PC-9 (cell line): ENCODE measurements at regions not wholly inside any gene's neighbourhood (a gene's known extent, or its start where the extent isn't known, plus 50 kb on each side); places are given as distances from the start of the nearest gene placed in this dataset.

Experiments used
- BruUV-seq: library from RNA; stranded (reverse); fragments of 400-500 nt; replicated peaks from 2 replicates; lab custom pipeline; 2021; lab: Mats Ljungman, UMichigan
- CTCF ChIA-PET: fragments of 300-600 bp; sonication (Branson Sonifier 250); formaldehyde crosslinking; loops from one replicate; lab custom pipeline; 2022; ENCODE audit warnings: antibody characterized with exemption; lab: Charles Lee
- POLR2A ChIA-PET: fragments of 300-600 bp; sonication (Branson Sonifier 250); formaldehyde crosslinking; loops from one replicate; lab custom pipeline; 2022; ENCODE audit warnings: antibody characterized with exemption; ENCODE audit not compliant: unreplicated experiment; lab: Charles Lee
- DNase-seq, 2 experiments: peaks; one replicate each; pipeline versions ENCODE4 v3.0.0 to v3.0.0-alpha.2; 2015 to 2022; ENCODE audit warnings: mixed read lengths in 1 of 2
- H2AFZ ChIP-seq: fragments of 200-600 bp; sonication (generic); 2 replicates; pipeline ENCODE4 v1.8.1; 2017; ENCODE audit warnings: antibody characterized with exemption
- H3F3A ChIP-seq: fragments of 200-600 bp; sonication (generic); 2 replicates; pipeline ENCODE4 v1.8.1; 2017; ENCODE audit warnings: antibody characterized with exemption, mild to moderate bottlenecking, low read depth; ENCODE audit not compliant: insufficient read depth
- H3K27ac ChIP-seq: fragments of 200-600 bp; sonication (generic); 2 replicates; pipeline ENCODE4 v1.6.1; 2016; ENCODE audit warnings: mixed run types
- H3K27me3 ChIP-seq: fragments of 200-600 bp; sonication (generic); 2 replicates; pipeline ENCODE4 v1.6.1; 2016; ENCODE audit warnings: low read depth, mixed run types; ENCODE audit not compliant: insufficient read depth
- H3K36me3 ChIP-seq: fragments of 200-600 bp; sonication (generic); 2 replicates; pipeline ENCODE4 v1.6.1; 2016; ENCODE audit warnings: low read depth, mixed run types
- H3K4me1 ChIP-seq: fragments of 200-600 bp; sonication (generic); replicated peaks from 2 replicates; pipeline ENCODE4 v1.6.1; 2016; ENCODE audit warnings: mixed run types; ENCODE audit not compliant: insufficient read depth
- H3K4me2 ChIP-seq: fragments of 200-600 bp; sonication (generic); 2 replicates; pipeline ENCODE4 v1.6.1; 2017; ENCODE audit warnings: mixed run types
- H3K4me3 ChIP-seq: fragments of 200-600 bp; sonication (generic); 2 replicates; pipeline ENCODE4 v1.6.1; 2016; ENCODE audit warnings: mixed run types
- H3K79me2 ChIP-seq: fragments of 200-600 bp; sonication (generic); 2 replicates; pipeline ENCODE4 v1.6.1; 2017; ENCODE audit warnings: low read depth, mixed run types
- H3K9me2 ChIP-seq: fragments of 200-600 bp; sonication (generic); 2 replicates; pipeline ENCODE4 v1.8.1; 2017; ENCODE audit warnings: mild to moderate bottlenecking; ENCODE audit not compliant: insufficient read depth
- H3K9me3 ChIP-seq: fragments of 200-600 bp; sonication (generic); 2 replicates; pipeline ENCODE4 v1.8.1; 2016; ENCODE audit warnings: low read depth; ENCODE audit not compliant: insufficient read depth
- H4K20me1 ChIP-seq: fragments of 200-600 bp; sonication (generic); 2 replicates; pipeline ENCODE4 v1.8.1; 2017; ENCODE audit not compliant: insufficient read depth
- EZH2 ChIP-seq: fragments of 200-600 bp; sonication (generic); IDR thresholded peaks from 2 replicates; pipeline ENCODE4 v1.8.0; 2017; ENCODE audit warnings: antibody characterized with exemption, low read depth
- intact Hi-C: fragments of 100-400 bp; cut with micrococcal nuclease; formaldehyde crosslinking; loops from one replicate; pipeline ENCODE4 v1.10.0; 2022; ENCODE audit not compliant: unreplicated experiment
- TF ChIP-seq, protein P1 (sequence below): fragments of 200-600 bp; sonication (generic); conservative IDR thresholded peaks from 2 replicates; pipeline ENCODE4 v1.6.1; 2017; ENCODE audit warnings: mixed run types, antibody characterized with exemption, mild to moderate bottlenecking, moderate library complexity

GRCh38 chr4:74555843-74556242 is 110.9 kb downstream of the AREG start:
- CTCF ChIA-PET = no interaction called here
- no peak overlapping the region for H2AFZ ChIP-seq

DNA sequence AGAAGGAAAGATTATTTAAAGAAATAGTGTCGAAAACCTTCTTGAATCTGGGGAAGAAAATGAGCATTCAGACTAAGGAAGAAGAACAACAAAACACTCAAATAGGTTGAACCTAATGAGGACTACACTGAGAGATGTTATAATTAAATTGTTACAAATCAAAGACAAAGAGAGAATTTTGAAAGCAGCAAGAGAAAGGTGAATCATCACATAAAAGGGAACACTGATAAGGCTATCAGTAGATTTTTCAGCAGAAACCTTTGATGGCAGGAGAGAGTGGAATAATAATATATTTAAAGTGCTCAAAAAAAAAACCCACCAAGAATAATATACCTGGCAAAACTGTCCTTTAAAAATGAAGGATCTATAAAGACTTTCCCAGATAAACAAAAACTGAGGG is 114.9 kb downstream of the AREG start:
- intact Hi-C loops = no loop called here
- Histone ChIP-seq H3K27ac (no peak overlapping the region), H3K4me1 (no peaks in the 10 kb centered on the region), H3K4me2 (no peak overlapping the region), H4K20me1 (no peaks in the 10 kb centered on the region), H3K9me2 (no peaks in the 10 kb centered on the region), H3K36me3 (no peaks in the 10 kb centered on the region), H3K9me3 (no peaks in the 10 kb centered on the region), H3K4me3 (no peak overlapping the region), H3K79me2 (no peaks in the 10 kb centered on the region), H3F3A (no peaks in the 10 kb centered on the region), H3K27me3 (no peaks in the 10 kb centered on the region), H2AFZ (no peak overlapping the region)
- CTCF ChIA-PET = no interaction called here
- no TSS peak for BruUV-seq
- POLR2A ChIA-PET = no interaction called here
- DNase-seq = no peak
- TF ChIP-seq, protein P1, sequence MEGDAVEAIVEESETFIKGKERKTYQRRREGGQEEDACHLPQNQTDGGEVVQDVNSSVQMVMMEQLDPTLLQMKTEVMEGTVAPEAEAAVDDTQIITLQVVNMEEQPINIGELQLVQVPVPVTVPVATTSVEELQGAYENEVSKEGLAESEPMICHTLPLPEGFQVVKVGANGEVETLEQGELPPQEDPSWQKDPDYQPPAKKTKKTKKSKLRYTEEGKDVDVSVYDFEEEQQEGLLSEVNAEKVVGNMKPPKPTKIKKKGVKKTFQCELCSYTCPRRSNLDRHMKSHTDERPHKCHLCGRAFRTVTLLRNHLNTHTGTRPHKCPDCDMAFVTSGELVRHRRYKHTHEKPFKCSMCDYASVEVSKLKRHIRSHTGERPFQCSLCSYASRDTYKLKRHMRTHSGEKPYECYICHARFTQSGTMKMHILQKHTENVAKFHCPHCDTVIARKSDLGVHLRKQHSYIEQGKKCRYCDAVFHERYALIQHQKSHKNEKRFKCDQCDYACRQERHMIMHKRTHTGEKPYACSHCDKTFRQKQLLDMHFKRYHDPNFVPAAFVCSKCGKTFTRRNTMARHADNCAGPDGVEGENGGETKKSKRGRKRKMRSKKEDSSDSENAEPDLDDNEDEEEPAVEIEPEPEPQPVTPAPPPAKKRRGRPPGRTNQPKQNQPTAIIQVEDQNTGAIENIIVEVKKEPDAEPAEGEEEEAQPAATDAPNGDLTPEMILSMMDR = no peak
- TF ChIP-seq EZH2 = no peak

More at GRCh38 chr4:74555843-74556242, 110.9 kb downstream of the AREG start:
- Histone ChIP-seq H3K4me1 (no peaks in the 10 kb centered on the region), H3F3A (no peaks in the 10 kb centered on the region), H4K20me1 (no peaks in the 10 kb centered on the region), H3K9me2 (no peaks in the 10 kb centered on the region), H3K4me3 (no peak overlapping the region), H3K27me3 (no peaks in the 10 kb centered on the region), H3K27ac (no peak overlapping the region), H3K4me2 (no peak overlapping the region), H3K36me3 (no peaks in the 10 kb centered on the region), H3K79me2 (no peaks in the 10 kb centered on the region), H3K9me3 (no peaks in the 10 kb centered on the region)
- BruUV-seq = no TSS peak
- TF ChIP-seq, protein P1 = no peak
- TF ChIP-seq EZH2 = no peak
- intact Hi-C loops = no loop called here
- DNase-seq = no peak
- POLR2A ChIA-PET = no interaction called here

DNA sequence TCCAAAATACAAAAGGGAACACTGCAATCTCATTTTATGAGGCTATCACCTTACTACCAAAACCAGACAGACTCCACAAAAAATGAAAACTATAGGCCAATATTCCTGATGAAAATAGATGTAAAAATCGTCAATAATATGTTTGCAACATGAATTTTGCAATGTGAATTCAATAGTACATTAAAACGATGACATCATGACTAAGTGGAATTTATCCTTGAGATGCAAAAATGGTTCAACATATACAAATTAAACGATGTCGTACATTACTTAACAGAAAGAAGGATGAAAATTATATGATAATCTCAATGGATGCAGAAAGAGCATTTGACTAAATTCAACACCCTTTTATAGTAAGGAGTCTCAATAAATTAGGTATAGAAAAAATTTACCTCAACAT is 123.0 kb downstream of the AREG start:
- TF ChIP-seq, protein P1 = no peak
- no peak for TF ChIP-seq EZH2
- BruUV-seq = no TSS peak
- ChIA-PET POLR2A (no interaction called here), CTCF (no interaction called here)
- H3K4me3 ChIP-seq = no peak overlapping the region
- no peaks in the 10 kb centered on the region for H3K36me3 ChIP-seq
- H3K4me1 ChIP-seq = no peaks in the 10 kb centered on the region
- H3K9me2 ChIP-seq = no peaks in the 10 kb centered on the region
- H3K79me2 ChIP-seq = no peaks in the 10 kb centered on the region
- no peak overlapping the region for H3K4me2 ChIP-seq
- H3F3A ChIP-seq = no peaks in the 10 kb centered on the region
- no peak overlapping the region for H3K27ac ChIP-seq
- H3K9me3 ChIP-seq = no peaks in the 10 kb centered on the region
- no peaks in the 10 kb centered on the region for H3K27me3 ChIP-seq
- H4K20me1 ChIP-seq = no peaks in the 10 kb centered on the region
- no peak for DNase-seq
- intact Hi-C loops = no loop called here
- H2AFZ ChIP-seq = no peak overlapping the region
